ENCODE measurements at regions not wholly inside any gene's neighbourhood (a gene's known extent, or its start where the extent isn't known, plus 50 kb on each side); places are given as distances from the start of the nearest gene placed in this dataset.

GRCh38 chr1:105686874-105687690 is 1369.4 kb upstream of the PRMT6 start:
- CTCF ChIA-PET, result interaction anchor here (0.6 kb wide), 1 partner anchor 20 kb away, joined by 5 read pairs; no protein-coding TSS in a partner anchor
- H3K36me3 ChIP-seq (ENCODE audit: control insufficient read depth in 2 of 2, extremely low read depth in 1 of 2, insufficient read depth in 2 of 2, low read length in 2 of 2), result no peaks in the 10 kb centered on the region
- dilution Hi-C loops (cut with MboI; ENCODE audit: extremely low pct_ligation_motif_present, low sequenced_read_pairs) (no loop called here), intact Hi-C loops (cut with micrococcal nuclease) (no loop called here)
- no peak overlapping the region for H3K27ac ChIP-seq (ENCODE audit: insufficient read depth, low read depth, low read length)
- DNase-seq (ENCODE audit: low read depth, low spot score) (no peak), FAIRE-seq (no peak)
- H3K9me3 ChIP-seq (replicated peaks; ENCODE audit: control insufficient read depth, insufficient read depth, low read length), result peaks cover 7% of the 10 kb centered on the region
- H3K4me1 ChIP-seq (ENCODE audit: control insufficient read depth, extremely low read depth, insufficient read depth, low read length), result no peaks in the 10 kb centered on the region
- H3K9ac ChIP-seq (replicated peaks; ENCODE audit: extremely low read depth, insufficient read depth, low read length), result no peak overlapping the region
- POLR2A ChIA-PET, result no interaction called here
- no TSS peak for BruUV-seq (replicated peaks)
- no peaks in the 10 kb centered on the region for H3K9me1 ChIP-seq (replicated peaks; ENCODE audit: control insufficient read depth, extremely low read depth, insufficient read depth, low read length)
- no peak overlapping the region for H3K4me3 ChIP-seq (replicated peaks in 1 of 3; ENCODE audit: insufficient read depth in 1 of 3, low read depth in 1 of 3, low read length in 3 of 3)
- H3K79me2 ChIP-seq (ENCODE audit: control insufficient read depth, insufficient read depth, low read length), result no peaks in the 10 kb centered on the region
- H2AFZ ChIP-seq (ENCODE audit: low read depth, low read length), result no peak overlapping the region
- H4K20me1 ChIP-seq (replicated peaks; ENCODE audit: control insufficient read depth, extremely low read depth, insufficient read depth, low read length), result no peaks in the 10 kb centered on the region
- no peak for TF ChIP-seq POLR2A (IDR thresholded peaks at IDR 0.05; ENCODE audit: low read depth, low read length)
- TF ChIP-seq CTCF (IDR thresholded peaks at IDR 0.05; ENCODE audit: extremely low read depth in 1 of 2, insufficient read depth in 1 of 2, low read depth in 1 of 2, low read length in 2 of 2), result no peak
- TF ChIP-seq, protein P1, sequence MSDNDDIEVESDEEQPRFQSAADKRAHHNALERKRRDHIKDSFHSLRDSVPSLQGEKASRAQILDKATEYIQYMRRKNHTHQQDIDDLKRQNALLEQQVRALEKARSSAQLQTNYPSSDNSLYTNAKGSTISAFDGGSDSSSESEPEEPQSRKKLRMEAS (IDR thresholded peaks at IDR 0.05; ENCODE audit: insufficient read depth, insufficient read length), result no peak
- no peak for TF ChIP-seq EZH2 (IDR thresholded peaks at IDR 0.05; ENCODE audit: borderline replicate concordance, low read depth, low read length, severe bottlenecking)
- no peak for TF ChIP-seq GATA2 (IDR thresholded peaks at IDR 0.05; ENCODE audit: insufficient read depth, insufficient read length, low read depth, low read length)
- no peak for TF ChIP-seq MYC (IDR thresholded peaks at IDR 0.05; ENCODE audit: low read depth, low read length)
- no peak for TF ChIP-seq JUN (IDR thresholded peaks at IDR 0.05; ENCODE audit: borderline replicate concordance, insufficient read depth, insufficient read length, low read depth)
- TF ChIP-seq POLR2AphosphoS5 (IDR thresholded peaks at IDR 0.05; ENCODE audit: insufficient read depth, low read depth, low read length), result no peak
- TF ChIP-seq FOS (IDR thresholded peaks at IDR 0.05; ENCODE audit: borderline replicate concordance, insufficient read depth, low read length), result no peak
- no peaks in the 10 kb centered on the region for H3K27me3 ChIP-seq (ENCODE audit: control insufficient read depth in 2 of 2, insufficient read depth in 2 of 2, low read length in 2 of 2)
- no peak overlapping the region for H3K4me2 ChIP-seq (ENCODE audit: insufficient read depth, low read length)

Data from endothelial cell of umbilical vein (primary cell).